Mucosa of rectum (tissue), 2 donors: ENCODE measurements at regions not wholly inside any gene's neighbourhood (a gene's known extent, or its start where the extent isn't known, plus 50 kb on each side); places are given as distances from the start of the nearest gene placed in this dataset.

Experiments used
- H3K27ac ChIP-seq, 2 donors: one replicate each; pipeline ENCODE4 v1.7.0; 2013; ENCODE audit warnings: inconsistent platforms in 2 of 2, low read depth in 2 of 2, low read length in 2 of 2
- H3K27me3 ChIP-seq, 2 donors: one replicate each; pipeline ENCODE4 v1.7.0; 2013; ENCODE audit warnings: low read length in 2 of 2; ENCODE audit not compliant: control insufficient read depth in 2 of 2, insufficient read depth in 2 of 2
- H3K36me3 ChIP-seq, 2 donors: one replicate each; pipeline ENCODE4 v1.7.0; 2013; ENCODE audit warnings: low read length in 2 of 2; ENCODE audit not compliant: control insufficient read depth in 2 of 2, insufficient read depth in 2 of 2
- H3K4me1 ChIP-seq, 2 donors: one replicate each; pipeline ENCODE4 v1.7.0; 2013; ENCODE audit warnings: low read length in 2 of 2, mild to moderate bottlenecking in 1 of 2; ENCODE audit not compliant: control insufficient read depth in 2 of 2, insufficient read depth in 2 of 2
- H3K4me3 ChIP-seq, 2 donors: one replicate each; pipeline ENCODE4 v1.7.0; 2013; ENCODE audit warnings: low read length in 2 of 2
- H3K9ac ChIP-seq, 2 donors: one replicate each; pipeline ENCODE4 v1.7.0; 2013; ENCODE audit warnings: low read length in 2 of 2, low read depth in 1 of 2, mild to moderate bottlenecking in 1 of 2
- H3K9me3 ChIP-seq, 2 donors: one replicate each; pipeline ENCODE4 v1.7.0; 2013; ENCODE audit warnings: low read length in 2 of 2; ENCODE audit not compliant: control insufficient read depth in 2 of 2
- donor health status: healthy.
- donor health status: Normal muscosa, but diverticular disease.

GRCh38 chr7:69395061-69395714 is 203.1 kb upstream of the AUTS2 start:
- Histone ChIP-seq H3K4me1 (no peaks in the 10 kb centered on the region), H3K9me3 (no peaks in the 10 kb centered on the region), H3K27ac (no peak overlapping the region), H3K9ac (no peak overlapping the region), H3K27me3 (no peaks in the 10 kb centered on the region), H3K36me3 (no peaks in the 10 kb centered on the region), H3K4me3 (no peak overlapping the region)

GRCh38 chr7:69398986-69399385 is 199.3 kb upstream of the AUTS2 start:
- Histone ChIP-seq H3K4me3 (no peak overlapping the region), H3K36me3 (no peaks in the 10 kb centered on the region), H3K27ac (no peak overlapping the region), H3K4me1 (no peaks in the 10 kb centered on the region), H3K9ac (no peak overlapping the region), H3K9me3 (no peaks in the 10 kb centered on the region), H3K27me3 (no peaks in the 10 kb centered on the region)

GRCh38 chr7:69399401-69399800 is 198.9 kb upstream of the AUTS2 start:
- H3K4me1 ChIP-seq: no peaks in the 10 kb centered on the region
- no peak overlapping the region for H3K9ac ChIP-seq
- H3K4me3 ChIP-seq: no peak overlapping the region
- no peaks in the 10 kb centered on the region for H3K27me3 ChIP-seq
- H3K36me3 ChIP-seq: no peaks in the 10 kb centered on the region
- H3K9me3 ChIP-seq: no peaks in the 10 kb centered on the region
- no peak overlapping the region for H3K27ac ChIP-seq

GRCh38 chr7:69402696-69403095 is 195.6 kb upstream of the AUTS2 start:
- Histone ChIP-seq H3K27me3 (no peaks in the 10 kb centered on the region), H3K36me3 (no peaks in the 10 kb centered on the region), H3K9ac (no peak overlapping the region), H3K9me3 (no peaks in the 10 kb centered on the region), H3K4me3 (no peak overlapping the region), H3K4me1 (no peaks in the 10 kb centered on the region), H3K27ac (no peak overlapping the region)

- no peaks in the 10 kb centered on the region for H3K4me1 ChIP-seq
- H3K27me3 ChIP-seq: no peaks in the 10 kb centered on the region
- no peaks in the 10 kb centered on the region for H3K9me3 ChIP-seq
- no peaks in the 10 kb centered on the region for H3K36me3 ChIP-seq
- H3K9ac ChIP-seq: no peak overlapping the region
- H3K4me3 ChIP-seq: no peak overlapping the region
- H3K27ac ChIP-seq: no peak overlapping the region
These were observed 195.1 kb upstream of the AUTS2 start for GRCh38 chr7:69403169-69403568.

- Histone ChIP-seq H3K4me3 (no peak overlapping the region), H3K36me3 (no peaks in the 10 kb centered on the region), H3K9me3 (no peaks in the 10 kb centered on the region), H3K27ac (no peak overlapping the region), H3K27me3 (no peaks in the 10 kb centered on the region), H3K4me1 (no peaks in the 10 kb centered on the region), H3K9ac (no peak overlapping the region)
These were observed 187.3 kb upstream of the AUTS2 start for GRCh38 chr7:69411018-69411417.

- H3K4me1 ChIP-seq: no peaks in the 10 kb centered on the region
- no peaks in the 10 kb centered on the region for H3K9me3 ChIP-seq
- no peaks in the 10 kb centered on the region for H3K36me3 ChIP-seq
- H3K4me3 ChIP-seq: no peak overlapping the region
- H3K27me3 ChIP-seq: no peaks in the 10 kb centered on the region
- H3K27ac ChIP-seq: no peak overlapping the region
- no peak overlapping the region for H3K9ac ChIP-seq
These were observed 186.8 kb upstream of the AUTS2 start for GRCh38 chr7:69411466-69411865.

GRCh38 chr7:69412331-69413146 is 185.7 kb upstream of the AUTS2 start:
- Histone ChIP-seq H3K36me3 (no peaks in the 10 kb centered on the region), H3K9ac (no peak overlapping the region), H3K4me3 (no peak overlapping the region), H3K27me3 (no peaks in the 10 kb centered on the region), H3K4me1 (no peaks in the 10 kb centered on the region), H3K27ac (no peak overlapping the region), H3K9me3 (no peaks in the 10 kb centered on the region)

GRCh38 chr7:69414555-69414954 is 183.7 kb upstream of the AUTS2 start:
- Histone ChIP-seq H3K36me3 (no peaks in the 10 kb centered on the region), H3K9ac (no peak overlapping the region), H3K4me3 (no peak overlapping the region), H3K27ac (no peak overlapping the region), H3K27me3 (no peaks in the 10 kb centered on the region), H3K9me3 (no peaks in the 10 kb centered on the region), H3K4me1 (no peaks in the 10 kb centered on the region)

GRCh38 chr7:69418869-69419670 is 179.2 kb upstream of the AUTS2 start:
- no peaks in the 10 kb centered on the region for H3K4me1 ChIP-seq
- H3K9ac ChIP-seq: no peak overlapping the region
- H3K9me3 ChIP-seq: no peaks in the 10 kb centered on the region
- H3K4me3 ChIP-seq: no peak overlapping the region
- no peaks in the 10 kb centered on the region for H3K27me3 ChIP-seq
- H3K27ac ChIP-seq: no peak overlapping the region
- no peaks in the 10 kb centered on the region for H3K36me3 ChIP-seq
